HepG2 (cell line): ENCODE measurements at regions not wholly inside any gene's neighbourhood (a gene's known extent, or its start where the extent isn't known, plus 50 kb on each side); places are given as distances from the start of the nearest gene placed in this dataset.

Source experiments
- ATAC-seq: fragments of 200-7000 bp; cut with Tn5 transposase; 3 replicates; pipeline ENCODE4 v1.9.1; 2020; ENCODE audit warnings: mild to moderate bottlenecking, moderate library complexity
- BruUV-seq: library from RNA; stranded (reverse); fragments of 400-500 nt; replicated peaks from 2 replicates; lab custom pipeline; 2021; lab: Mats Ljungman, UMichigan
- CTCF ChIA-PET: fragments of 300-600 bp; formaldehyde crosslinking; extraction: SDS; loops from one replicate; lab custom pipeline; 2021; ENCODE audit warnings: low total read pairs, inconsistent platforms, low intra/inter-chr PET ratio; lab: Yijun Ruan, JAX
- POLR2A ChIA-PET: fragments of 350-600 bp; sonication (Branson Sonifier 250); formaldehyde crosslinking; loops from one replicate; lab custom pipeline; 2020; ENCODE audit warnings: antibody characterized with exemption, inconsistent platforms; lab: Yijun Ruan, JAX
- DNase-seq: peaks from one replicate; pipeline ENCODE4 v3.0.0-alpha.2; 2015; ENCODE audit warnings: low spot score
- FAIRE-seq: peaks from 3 replicates; lab custom pipeline; 2011; peaks lifted over from hg19 to GRCh38; lab: Jason Lieb, UNC
- H2AFZ ChIP-seq: one replicate; pipeline ENCODE4 v1.6.1; 2011; ENCODE audit warnings: low read length, inconsistent platforms
- H3K27ac ChIP-seq: fragments of 300-600 bp; 3 replicates; pipeline ENCODE4 v1.8.0; 2011; ENCODE audit warnings: mixed run types, mild to moderate bottlenecking, mixed read lengths, low read length, inconsistent platforms; ENCODE audit not compliant: insufficient read depth; ENCODE audit errors: extremely low read length
- H3K27me3 ChIP-seq, 2 experiments: fragments of 200-600 bp in 1 of 2; 2 replicates in 1 of 2; 3 replicates in 1 of 2; pipeline versions ENCODE4 v1.6.0 to v1.8.0; 2011; ENCODE audit warnings: low read length in 2 of 2, mild to moderate bottlenecking in 2 of 2, moderate library complexity in 2 of 2, inconsistent platforms in 1 of 2; ENCODE audit not compliant: insufficient read depth in 2 of 2, control insufficient read depth in 1 of 2
- H3K36me3 ChIP-seq, 2 experiments: fragments of 200-600 bp in 1 of 2; replicated peaks in 1 of 2; 2 replicates in 1 of 2; 3 replicates in 1 of 2; pipeline versions ENCODE4 v1.5.1 to v1.8.0; 2011; ENCODE audit warnings: low read length in 2 of 2, inconsistent platforms in 1 of 2; ENCODE audit not compliant: insufficient read depth in 2 of 2, control insufficient read depth in 1 of 2
- H3K4me1 ChIP-seq: 2 replicates; pipeline ENCODE4 v1.5.1; 2012; ENCODE audit warnings: low read length, inconsistent platforms; ENCODE audit not compliant: insufficient read depth
- H3K4me2 ChIP-seq: 2 replicates; pipeline ENCODE4 v1.6.0; 2011; ENCODE audit warnings: low read depth, low read length, inconsistent platforms
- H3K4me3 ChIP-seq, 3 experiments: fragments of 200-600 bp in 1 of 3; sonication (generic), shearing (Covaris generic) in 1 of 3; replicated peaks in 1 of 3; 2 replicates each; pipeline ENCODE4 v1.5.1; 2011 to 2016; ENCODE audit warnings: low read length in 3 of 3, inconsistent platforms in 2 of 3, low read depth in 2 of 3, mild to moderate bottlenecking in 2 of 3, control low read depth in 1 of 3, mixed read lengths in 1 of 3; ENCODE audit not compliant: insufficient read depth in 1 of 3
- H3K79me2 ChIP-seq: one replicate; pipeline ENCODE4 v1.6.1; 2011; ENCODE audit warnings: low read length, inconsistent platforms; ENCODE audit not compliant: insufficient read depth
- H3K9ac ChIP-seq: 2 replicates; pipeline ENCODE4 v1.6.0; 2011; ENCODE audit warnings: mild to moderate bottlenecking, low read depth, low read length, inconsistent platforms; ENCODE audit not compliant: insufficient read depth
- H3K9me3 ChIP-seq: 2 replicates; pipeline ENCODE4 v1.5.1; 2012; ENCODE audit warnings: mild to moderate bottlenecking, low read length
- H4K20me1 ChIP-seq: 2 replicates; pipeline ENCODE4 v1.6.0; 2011; ENCODE audit warnings: inconsistent platforms, mild to moderate bottlenecking, low read length, moderate library complexity; ENCODE audit not compliant: insufficient read depth
- DZIP1 ChIP-seq: sonication (generic); formaldehyde crosslinking; IDR thresholded peaks from 2 replicates; pipeline ENCODE4 v1.5.0; 2020; ENCODE audit warnings: mild to moderate bottlenecking, missing genetic modification reagents
- HES4 ChIP-seq: sonication (generic); formaldehyde crosslinking; IDR thresholded peaks from 2 replicates; pipeline ENCODE4 v1.9.0; 2021; ENCODE audit warnings: mild to moderate bottlenecking, missing genetic modification reagents, borderline replicate concordance
- SMC3 ChIP-seq: IDR thresholded peaks from 2 replicates; pipeline ENCODE4 v1.6.1; 2011; ENCODE audit warnings: low read length, improper control_type of control experiment
- SRY ChIP-seq: sonication (generic); formaldehyde crosslinking; IDR thresholded peaks from 2 replicates; pipeline ENCODE4 v1.8.0; 2022; ENCODE audit warnings: mild to moderate bottlenecking, missing genetic modification reagents
- ZKSCAN1 ChIP-seq: fragments of 150-350 bp; IDR thresholded peaks from 2 replicates; pipeline ENCODE4 v1.6.1; 2014; ENCODE audit warnings: low read length
- ZNF552 ChIP-seq: sonication (generic); formaldehyde crosslinking; IDR thresholded peaks from 2 replicates; pipeline ENCODE4 v1.9.0; 2022; ENCODE audit warnings: missing genetic modification reagents, mild to moderate bottlenecking, borderline replicate concordance
- ZNF652 ChIP-seq: IDR thresholded peaks from 2 replicates; pipeline ENCODE4 v1.6.1; 2016; ENCODE audit warnings: low read depth, borderline replicate concordance
- WGBS: methylation state at CpG from one replicate; pipeline ENCODE4 v1.1.6; 2017; ENCODE audit warnings: low lambda C conversion rate; 5-methylcytosine and 5-hydroxymethylcytosine counted together
- in situ Hi-C: cut with HindIII; loops from 2 replicates; pipeline ENCODE4 v1.10.0; 2017; ENCODE audit warnings: low pct_unique_long_range_greater_than_20kb; ENCODE audit not compliant: extremely low pct_ligation_motif_present
- intact Hi-C: fragments of 100-400 bp; cut with micrococcal nuclease; formaldehyde crosslinking; loops from one replicate; pipeline ENCODE4 v1.10.0; 2022; ENCODE audit not compliant: unreplicated experiment
- TF ChIP-seq, protein P1 (sequence below): sonication (generic); formaldehyde crosslinking; IDR thresholded peaks from 2 replicates; pipeline ENCODE4 v1.4.0; 2020; ENCODE audit warnings: missing genetic modification reagents

DNA sequence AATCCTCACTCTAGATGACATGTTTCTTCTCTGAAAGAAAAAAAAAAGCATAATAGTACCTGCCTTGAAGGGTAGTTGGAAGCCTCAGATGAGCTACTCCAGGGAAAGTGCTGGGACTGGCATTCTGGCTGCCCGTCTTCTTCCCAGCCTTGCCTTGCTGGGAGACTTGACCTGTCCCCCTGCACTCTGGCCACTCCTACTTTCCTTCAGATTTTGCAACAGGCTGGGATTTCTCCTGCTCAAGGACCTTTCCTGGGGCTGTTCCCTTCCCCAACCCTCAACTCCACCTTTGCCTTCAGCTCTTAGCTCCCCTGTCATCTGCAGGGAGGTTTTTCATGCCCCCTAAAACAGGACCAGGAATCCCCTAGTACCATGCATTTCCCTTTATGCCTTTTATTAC lies 609.9 kb upstream of the CFAP20DC start:
- Histone ChIP-seq H3K4me1 (peaks cover 12% of the 10 kb centered on the region), H2AFZ (no peak overlapping the region), H3K9me3 (no peaks in the 10 kb centered on the region), H3K4me2 (no peak overlapping the region), H3K36me3 (no peaks in the 10 kb centered on the region), H3K27ac (no peak overlapping the region), H3K79me2 (no peaks in the 10 kb centered on the region), H3K9ac (no peak overlapping the region), H3K27me3 (no peaks in the 10 kb centered on the region), H3K4me3 (no peak overlapping the region), H4K20me1 (no peaks in the 10 kb centered on the region)
- no TSS peak for BruUV-seq
- intact Hi-C loops (loop anchor here (10.0 kb wide), 1 partner anchor 195 kb away; no protein-coding TSS in a partner anchor), in situ Hi-C loops (no loop called here)
- 17% methylated on average over 1 of the region's 1 CpG for WGBS
- DNase-seq (no peak), ATAC-seq (no peak), FAIRE-seq (no peak)
- ChIA-PET CTCF (no interaction called here), POLR2A (no interaction called here)
- no peak for TF ChIP-seq HES4 (CRISPR knock-in tag)
- TF ChIP-seq ZNF652, result no peak
- no peak for TF ChIP-seq SMC3
- no peak for TF ChIP-seq SRY (CRISPR knock-in tag)
- no peak for TF ChIP-seq ZNF552 (CRISPR knock-in tag)
- TF ChIP-seq, protein P1, sequence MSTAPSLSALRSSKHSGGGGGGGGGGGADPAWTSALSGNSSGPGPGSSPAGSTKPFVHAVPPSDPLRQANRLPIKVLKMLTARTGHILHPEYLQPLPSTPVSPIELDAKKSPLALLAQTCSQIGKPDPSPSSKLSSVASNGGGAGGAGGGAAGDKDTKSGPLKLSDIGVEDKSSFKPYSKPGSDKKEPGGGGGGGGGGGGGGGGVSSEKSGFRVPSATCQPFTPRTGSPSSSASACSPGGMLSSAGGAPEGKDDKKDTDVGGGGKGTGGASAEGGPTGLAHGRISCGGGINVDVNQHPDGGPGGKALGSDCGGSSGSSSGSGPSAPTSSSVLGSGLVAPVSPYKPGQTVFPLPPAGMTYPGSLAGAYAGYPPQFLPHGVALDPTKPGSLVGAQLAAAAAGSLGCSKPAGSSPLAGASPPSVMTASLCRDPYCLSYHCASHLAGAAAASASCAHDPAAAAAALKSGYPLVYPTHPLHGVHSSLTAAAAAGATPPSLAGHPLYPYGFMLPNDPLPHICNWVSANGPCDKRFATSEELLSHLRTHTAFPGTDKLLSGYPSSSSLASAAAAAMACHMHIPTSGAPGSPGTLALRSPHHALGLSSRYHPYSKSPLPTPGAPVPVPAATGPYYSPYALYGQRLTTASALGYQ (CRISPR knock-in tag), result no peak
- no peak for TF ChIP-seq ZKSCAN1
- TF ChIP-seq DZIP1, result no peak
